H9 (cell line): ENCODE measurements at regions not wholly inside any gene's neighbourhood (a gene's known extent, or its start where the extent isn't known, plus 50 kb on each side); places are given as distances from the start of the nearest gene placed in this dataset.

Experiments used
- DNase-seq: peaks from one replicate; pipeline ENCODE4 v3.0.0-alpha.2; 2017
- H2AFZ ChIP-seq: one replicate; pipeline ENCODE4 v1.6.1; 2013; ENCODE audit warnings: mild to moderate bottlenecking, low read length, control low read depth, moderate library complexity
- H2AK5ac ChIP-seq: 2 replicates; pipeline ENCODE4 v1.6.1; 2013; ENCODE audit warnings: low read length, control low read depth, mixed read lengths; ENCODE audit not compliant: insufficient read length
- H2BK120ac ChIP-seq: one replicate; pipeline ENCODE4 v1.6.1; 2013; ENCODE audit warnings: low read depth, mild to moderate bottlenecking, low read length, control low read depth, inconsistent platforms; ENCODE audit not compliant: poor library complexity, severe bottlenecking
- H2BK12ac ChIP-seq: 2 replicates; pipeline ENCODE4 v1.6.1; 2013; ENCODE audit warnings: low read length, control low read depth, mixed read lengths, low read depth; ENCODE audit not compliant: insufficient read length
- H2BK15ac ChIP-seq: 2 replicates; pipeline ENCODE4 v1.6.1; 2013; ENCODE audit warnings: low read depth, low read length, control low read depth
- H2BK20ac ChIP-seq: one replicate; pipeline ENCODE4 v1.6.1; 2013; ENCODE audit warnings: low read depth, mild to moderate bottlenecking, low read length, control low read depth, inconsistent platforms; ENCODE audit not compliant: poor library complexity, severe bottlenecking
- H2BK5ac ChIP-seq: 2 replicates; pipeline ENCODE4 v1.6.1; 2013; ENCODE audit warnings: low read length, control low read depth, mixed read lengths; ENCODE audit not compliant: insufficient read length
- H3K14ac ChIP-seq: 2 replicates; pipeline ENCODE4 v1.6.1; 2013; ENCODE audit warnings: low read length, control low read depth; ENCODE audit not compliant: insufficient read depth
- H3K18ac ChIP-seq: 2 replicates; pipeline ENCODE4 v1.6.1; 2013; ENCODE audit warnings: low read depth, mild to moderate bottlenecking, mixed read lengths, low read length, control low read depth; ENCODE audit not compliant: insufficient read length
- H3K23ac ChIP-seq: 2 replicates; pipeline ENCODE4 v1.6.1; 2013; ENCODE audit warnings: low read length, control low read depth, mixed read lengths, low read depth; ENCODE audit not compliant: insufficient read length
- H3K23me2 ChIP-seq: 2 replicates; pipeline ENCODE4 v1.6.1; 2013; ENCODE audit warnings: low read depth, mild to moderate bottlenecking, mixed read lengths, low read length, control low read depth; ENCODE audit not compliant: insufficient read length, poor library complexity, severe bottlenecking
- H3K27ac ChIP-seq: 2 replicates; pipeline ENCODE4 v1.5.1; 2013; ENCODE audit warnings: low read length, control low read depth, mixed read lengths, low read depth; ENCODE audit not compliant: insufficient read length
- H3K27me3 ChIP-seq: 2 replicates; pipeline ENCODE4 v1.6.1; 2013; ENCODE audit warnings: low read length, control low read depth, inconsistent platforms; ENCODE audit not compliant: insufficient read depth
- H3K4ac ChIP-seq: 2 replicates; pipeline ENCODE4 v1.6.1; 2013; ENCODE audit warnings: low read depth, mild to moderate bottlenecking, control low read depth, inconsistent platforms, low read length, moderate library complexity
- H3K4me1 ChIP-seq: 2 replicates; pipeline ENCODE4 v1.6.1; 2013; ENCODE audit warnings: low read length, control low read depth, inconsistent platforms; ENCODE audit not compliant: insufficient read depth
- H3K4me2 ChIP-seq: 2 replicates; pipeline ENCODE4 v1.6.1; 2013; ENCODE audit warnings: low read length, control low read depth, mixed read lengths; ENCODE audit not compliant: insufficient read length, insufficient read depth
- H3K56ac ChIP-seq: 2 replicates; pipeline ENCODE4 v1.6.1; 2013; ENCODE audit warnings: low read depth, mild to moderate bottlenecking, mixed read lengths, low read length, control low read depth; ENCODE audit not compliant: insufficient read length
- H3K79me1 ChIP-seq: 2 replicates; pipeline ENCODE4 v1.6.1; 2013; ENCODE audit warnings: low read depth, mild to moderate bottlenecking, moderate library complexity, low read length, control low read depth, inconsistent platforms; ENCODE audit not compliant: insufficient read depth, poor library complexity, severe bottlenecking
- H3K79me2 ChIP-seq: 2 replicates; pipeline ENCODE4 v1.6.1; 2013; ENCODE audit warnings: low read length, control low read depth, inconsistent platforms; ENCODE audit not compliant: insufficient read depth
- H3K9ac ChIP-seq: 2 replicates; pipeline ENCODE4 v1.6.1; 2013; ENCODE audit warnings: low read length, control low read depth, mixed read lengths; ENCODE audit not compliant: insufficient read length; ENCODE audit errors: extremely low read depth
- H3K9me3 ChIP-seq: one replicate; pipeline ENCODE4 v1.6.1; 2013; ENCODE audit warnings: low read depth, low read length, inconsistent platforms; ENCODE audit not compliant: control insufficient read depth
- H3T11ph ChIP-seq: one replicate; pipeline ENCODE4 v1.6.1; 2013; ENCODE audit warnings: mild to moderate bottlenecking, low read length, control low read depth, inconsistent platforms
- H4K20me1 ChIP-seq: one replicate; pipeline ENCODE4 v1.6.1; 2013; ENCODE audit not compliant: control insufficient read depth, insufficient read length, insufficient read depth
- H4K5ac ChIP-seq: 2 replicates; pipeline ENCODE4 v1.6.1; 2013; ENCODE audit warnings: low read depth, mild to moderate bottlenecking, mixed read lengths, low read length, control low read depth; ENCODE audit not compliant: insufficient read length
- H4K8ac ChIP-seq: replicated peaks from 2 replicates; pipeline ENCODE4 v1.6.1; 2013; ENCODE audit warnings: low read length, control low read depth, mixed read lengths, low read depth; ENCODE audit not compliant: insufficient read length
- H4K91ac ChIP-seq: 2 replicates; pipeline ENCODE4 v1.6.1; 2013; ENCODE audit warnings: low read depth, mild to moderate bottlenecking, moderate library complexity, mixed read lengths, low read length, control low read depth; ENCODE audit not compliant: insufficient read length
- H3K27ac Mint-ChIP-seq, 3 experiments: 2 replicates in 2 of 3; 3 replicates in 1 of 3; pipeline ENCODE4 v1.8.0; 2020 to 2021; ENCODE audit warnings: mixed read lengths in 3 of 3, mild to moderate bottlenecking in 1 of 3, moderate library complexity in 1 of 3
- H3K27me3 Mint-ChIP-seq: 2 replicates; pipeline ENCODE4 v1.8.0; 2021; ENCODE audit warnings: low read depth, mild to moderate bottlenecking, moderate library complexity, mixed read lengths
- H3K36me3 Mint-ChIP-seq, 3 experiments: 2 replicates in 2 of 3; 3 replicates in 1 of 3; pipeline ENCODE4 v1.8.0; 2020 to 2021; ENCODE audit warnings: low read depth in 3 of 3, mixed read lengths in 3 of 3; ENCODE audit not compliant: insufficient read depth in 1 of 3
- H3K4me1 Mint-ChIP-seq, 2 experiments: 2 replicates each; pipeline ENCODE4 v1.8.0; 2020; ENCODE audit warnings: mixed read lengths in 2 of 2
- H3K4me3 Mint-ChIP-seq, 2 experiments: 2 replicates in 1 of 2; 3 replicates in 1 of 2; pipeline ENCODE4 v1.8.0; 2020 to 2021; ENCODE audit warnings: mild to moderate bottlenecking in 2 of 2, mixed read lengths in 2 of 2, moderate library complexity in 1 of 2
- H3K9me3 Mint-ChIP-seq, 2 experiments: 2 replicates in 1 of 2; 3 replicates in 1 of 2; pipeline ENCODE4 v1.8.0; 2020; ENCODE audit warnings: mild to moderate bottlenecking in 2 of 2, mixed read lengths in 2 of 2, moderate library complexity in 1 of 2
- whole genome bisulfite sequencing: extraction: QIAGEN DNeasy Blood & Tissue Kit; methylation state at CpG from one replicate; pipeline ENCODE4 v1.1.7; 2013; ENCODE audit warnings: missing lambda C conversion rate, low lambda C conversion rate, mixed read lengths; ENCODE audit not compliant: insufficient read length; ENCODE audit errors: extremely low coverage; 5-methylcytosine and 5-hydroxymethylcytosine counted together
- TF ChIP-seq, protein P1 (sequence below): fragments of 200-600 bp; sonication (generic); conservative IDR thresholded peaks from 3 replicates; pipeline ENCODE4 v1.8.0; 2021; ENCODE audit warnings: antibody characterized with exemption, mild to moderate bottlenecking

DNA sequence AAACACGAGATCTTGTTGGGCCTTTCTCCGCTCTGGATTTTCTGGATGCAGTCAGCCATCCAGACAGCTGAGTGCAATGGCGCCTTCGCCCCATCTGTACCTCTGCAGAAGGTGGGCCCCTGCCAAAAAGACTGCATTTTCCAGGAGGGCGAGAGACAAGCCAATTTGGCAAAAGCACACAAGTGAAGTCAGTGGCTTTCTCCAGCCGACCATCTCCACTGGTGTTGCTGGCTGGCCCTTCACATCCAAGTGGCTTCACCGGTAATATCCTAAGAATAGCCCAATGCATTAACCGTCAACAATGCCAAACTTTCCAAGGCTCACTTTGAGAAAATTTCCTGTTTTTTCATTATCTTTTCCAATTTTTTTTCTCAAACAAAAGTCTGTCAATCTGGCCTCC lies 96.2 kb upstream of the MXRA5 start:
- Histone ChIP-seq H2BK12ac (no peak overlapping the region), H3K23ac (no peak overlapping the region), H3K56ac (no peak overlapping the region), H3K4ac (no peak overlapping the region), H3K27ac (no peak overlapping the region), H3K18ac (no peak overlapping the region), H3T11ph (no peak overlapping the region), H2BK5ac (no peak overlapping the region), H4K5ac (no peak overlapping the region), H4K8ac (no peak overlapping the region), H3K14ac (no peak overlapping the region), H3K79me1 (no peaks in the 10 kb centered on the region), H2AFZ (no peak overlapping the region), H2BK20ac (no peak overlapping the region), H4K20me1 (no peaks in the 10 kb centered on the region), H2BK120ac (no peak overlapping the region), H3K4me2 (no peak overlapping the region), H3K9ac (no peak overlapping the region), H3K79me2 (no peaks in the 10 kb centered on the region), H3K9me3 (no peaks in the 10 kb centered on the region), H2BK15ac (no peak overlapping the region), H3K27me3 (no peaks in the 10 kb centered on the region), H3K23me2 (no peaks in the 10 kb centered on the region), H3K4me1 (no peaks in the 10 kb centered on the region), H2AK5ac (no peak overlapping the region), H4K91ac (no peak overlapping the region)
- TF ChIP-seq, protein P1, sequence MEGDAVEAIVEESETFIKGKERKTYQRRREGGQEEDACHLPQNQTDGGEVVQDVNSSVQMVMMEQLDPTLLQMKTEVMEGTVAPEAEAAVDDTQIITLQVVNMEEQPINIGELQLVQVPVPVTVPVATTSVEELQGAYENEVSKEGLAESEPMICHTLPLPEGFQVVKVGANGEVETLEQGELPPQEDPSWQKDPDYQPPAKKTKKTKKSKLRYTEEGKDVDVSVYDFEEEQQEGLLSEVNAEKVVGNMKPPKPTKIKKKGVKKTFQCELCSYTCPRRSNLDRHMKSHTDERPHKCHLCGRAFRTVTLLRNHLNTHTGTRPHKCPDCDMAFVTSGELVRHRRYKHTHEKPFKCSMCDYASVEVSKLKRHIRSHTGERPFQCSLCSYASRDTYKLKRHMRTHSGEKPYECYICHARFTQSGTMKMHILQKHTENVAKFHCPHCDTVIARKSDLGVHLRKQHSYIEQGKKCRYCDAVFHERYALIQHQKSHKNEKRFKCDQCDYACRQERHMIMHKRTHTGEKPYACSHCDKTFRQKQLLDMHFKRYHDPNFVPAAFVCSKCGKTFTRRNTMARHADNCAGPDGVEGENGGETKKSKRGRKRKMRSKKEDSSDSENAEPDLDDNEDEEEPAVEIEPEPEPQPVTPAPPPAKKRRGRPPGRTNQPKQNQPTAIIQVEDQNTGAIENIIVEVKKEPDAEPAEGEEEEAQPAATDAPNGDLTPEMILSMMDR, result no peak
- Mint-ChIP-seq H3K4me3 (no peak overlapping the region), H3K4me1 (no peaks in the 10 kb centered on the region), H3K9me3 (peaks cover 0 to 6% of the 10 kb centered on the region in 2 experiments; a peak in 3 of 5 replicates), H3K36me3 (0 out of 7 replicates have a peak, but pooled peaks cover 0 to 1% (median 0%) of the 10 kb centered on the region in 3 experiments), H3K27ac (no peak overlapping the region), H3K27me3 (no peaks in the 10 kb centered on the region; the same call in 1 of the 2 replicates)
- WGBS, result no CpG with 5 or more reads among the region's 8 CpGs
- no peak for DNase-seq
